ENCODE measurements at regions not wholly inside any gene's neighbourhood (a gene's known extent, or its start where the extent isn't known, plus 50 kb on each side); places are given as distances from the start of the nearest gene placed in this dataset.
"Not testable (repeated sequence)": the region's sequence is repeated elsewhere in the genome, so short reads cannot be mapped to it uniquely, and the experiment has no call there.

DNA sequence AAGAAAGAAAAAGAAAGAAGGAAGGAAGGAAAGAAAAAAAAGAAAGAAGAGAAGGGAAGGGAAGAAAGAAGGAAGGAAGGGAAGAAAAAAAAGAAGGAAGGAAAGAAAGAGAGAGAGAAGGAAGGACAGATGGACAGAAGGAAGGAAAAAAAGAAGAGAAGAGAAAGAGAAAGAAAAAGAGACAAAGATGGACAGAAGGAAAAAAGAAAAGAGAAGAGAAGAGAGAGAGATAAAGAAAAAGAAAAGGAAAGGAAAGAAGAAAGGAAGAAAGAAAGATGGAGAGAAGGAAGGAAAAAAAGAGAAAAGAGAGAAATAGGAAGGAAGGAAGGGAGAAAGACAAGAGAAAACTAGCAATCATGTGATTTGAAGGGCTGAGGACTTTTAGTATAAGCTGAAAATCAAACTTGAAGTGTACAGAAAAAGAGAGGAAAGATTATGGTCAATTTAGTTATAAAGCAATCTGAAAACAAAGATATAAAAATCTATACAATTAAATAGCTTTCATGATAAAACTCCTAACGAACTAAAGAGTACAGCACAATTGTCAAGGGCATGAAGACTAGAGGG is 115.3 kb downstream of the LTN1 start:
- intact Hi-C loops (cut with DNase I), result no loop called here
- DNase-seq (ENCODE audit: missing footprints), result no peak
- ATAC-seq, result no peak

DNA sequence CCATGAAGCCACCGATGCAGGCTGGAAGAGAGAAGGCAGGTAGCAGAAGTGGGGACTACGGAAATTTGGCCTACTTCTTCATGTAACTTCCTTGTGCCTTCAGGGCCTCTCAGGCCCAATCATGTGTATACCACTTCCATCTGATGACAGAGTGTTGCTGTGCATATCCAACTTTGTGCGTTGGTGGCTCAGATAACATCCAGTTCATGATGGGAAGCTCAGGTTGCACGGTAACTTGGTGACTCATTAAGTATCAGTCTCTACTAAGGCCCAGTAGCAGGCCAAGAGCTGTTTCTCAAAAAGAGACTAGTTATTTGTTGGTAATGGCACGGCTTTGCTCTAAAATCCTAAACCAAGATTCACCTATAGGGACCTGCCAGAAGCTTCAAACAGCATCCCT is 117.6 kb downstream of the LTN1 start:
- DNase-seq (ENCODE audit: missing footprints), result no peak
- ATAC-seq, result no peak
- intact Hi-C loops (cut with DNase I), result no loop called here

DNA sequence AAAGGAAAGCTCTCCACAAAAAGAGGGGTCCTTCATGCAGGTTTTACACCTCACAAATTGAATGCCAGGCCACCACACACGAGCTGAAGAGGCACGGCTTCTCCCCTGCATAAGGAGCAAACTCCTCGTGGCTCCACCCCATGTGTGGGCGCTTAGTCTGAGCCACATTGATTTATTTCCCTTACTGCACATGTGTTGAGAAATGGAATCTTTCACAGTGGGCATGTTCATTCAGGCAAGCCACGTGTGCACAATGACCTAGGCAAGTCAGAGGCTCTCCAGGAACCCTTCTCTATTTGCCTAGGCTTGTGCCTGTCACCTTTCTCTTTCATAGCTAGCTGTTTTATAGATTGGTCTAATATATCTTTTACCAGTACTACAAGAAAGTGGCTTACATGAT is 120.5 kb downstream of the LTN1 start:
- no peak for DNase-seq (ENCODE audit: missing footprints)
- intact Hi-C loops (cut with DNase I), result no loop called here
- ATAC-seq, result no peak

DNA sequence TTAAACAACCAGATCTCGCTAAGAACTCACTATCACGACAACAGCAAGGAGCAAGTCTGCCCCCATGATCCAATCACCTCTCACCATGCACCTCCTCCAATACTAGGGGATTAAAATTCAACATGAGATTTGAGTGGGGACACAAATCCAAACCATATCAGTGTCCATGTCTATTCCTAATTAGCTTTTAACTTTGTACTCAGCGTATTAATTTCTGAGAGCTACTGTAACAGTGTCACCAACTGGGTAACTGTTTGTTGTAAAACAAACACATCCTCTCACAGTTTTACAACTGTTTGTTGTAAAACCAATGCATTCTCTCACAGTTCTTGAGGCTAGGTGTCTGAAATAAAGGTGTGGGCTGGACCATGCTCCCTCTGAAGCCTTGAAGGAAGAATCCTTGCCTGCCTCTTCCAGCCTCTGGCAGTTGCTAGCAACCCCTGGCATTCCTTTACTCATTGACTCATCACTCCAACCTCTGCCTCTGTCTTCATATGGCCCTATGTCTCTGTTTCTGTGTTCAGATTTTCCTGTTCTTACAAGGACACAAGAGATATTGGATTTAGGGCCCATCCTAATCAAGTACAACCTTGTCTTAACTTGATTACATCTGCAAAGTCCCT is 121.2 kb downstream of the LTN1 start:
- ATAC-seq (no peak), DNase-seq (ENCODE audit: missing footprints) (no peak)
- intact Hi-C loops (cut with DNase I), result no loop called here

DNA sequence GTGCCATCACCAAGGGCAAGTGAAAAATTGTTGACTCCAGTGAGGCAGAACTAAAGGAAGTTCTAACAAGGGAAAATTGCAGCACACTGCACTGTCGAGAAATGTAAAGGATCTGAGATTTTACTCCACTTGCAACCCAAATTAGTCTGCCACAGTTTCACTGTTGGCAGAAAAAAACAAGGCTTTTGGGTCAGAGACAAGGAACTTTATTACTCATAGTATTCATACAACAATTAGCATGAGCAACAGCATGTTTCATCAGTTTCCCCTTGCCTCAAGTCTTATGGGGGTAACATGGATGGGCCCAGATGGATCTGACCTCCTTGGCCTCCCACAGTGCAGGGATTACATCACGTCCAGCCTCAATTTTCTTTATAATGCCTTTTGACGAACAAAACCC is 125.3 kb downstream of the LTN1 start:
- DNase-seq (ENCODE audit: missing footprints) (no peak), ATAC-seq (no peak)
- intact Hi-C loops (cut with DNase I), result no loop called here

DNA sequence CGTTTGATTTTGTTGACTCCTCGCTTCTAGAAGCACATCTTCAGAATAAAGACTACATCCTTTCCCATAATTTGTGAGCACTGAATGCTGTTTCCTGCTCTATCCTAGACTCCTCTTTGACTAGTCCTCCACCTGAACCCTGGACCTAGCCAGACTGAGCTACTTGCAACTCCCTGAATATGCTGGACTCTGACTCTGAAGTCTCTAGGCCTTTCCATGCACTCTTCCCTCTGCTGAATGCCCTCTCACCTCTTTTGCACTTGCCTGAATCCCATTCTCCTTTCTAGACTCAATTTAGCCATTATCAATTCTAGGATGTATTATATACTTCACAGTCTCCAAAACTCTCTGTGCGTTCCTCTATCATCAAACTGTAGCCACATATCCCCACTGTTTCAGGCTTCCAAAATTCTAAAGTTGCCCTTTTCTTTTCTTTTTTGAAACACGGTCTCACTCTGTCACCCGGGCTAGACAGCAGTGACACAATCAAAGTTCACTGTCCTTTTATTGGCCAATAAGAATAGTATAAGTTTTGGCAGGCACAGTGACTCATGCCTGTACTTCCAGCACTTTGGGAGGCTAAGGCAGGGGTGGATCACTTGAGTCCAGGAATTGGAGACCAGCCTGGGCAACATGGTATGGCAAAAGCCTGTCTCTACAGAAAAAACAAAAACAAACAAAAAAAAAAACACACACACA is 127.0 kb downstream of the LTN1 start:
- ATAC-seq (no peak), DNase-seq (ENCODE audit: missing footprints) (no peak)
- intact Hi-C loops (cut with DNase I), result no loop called here

DNA sequence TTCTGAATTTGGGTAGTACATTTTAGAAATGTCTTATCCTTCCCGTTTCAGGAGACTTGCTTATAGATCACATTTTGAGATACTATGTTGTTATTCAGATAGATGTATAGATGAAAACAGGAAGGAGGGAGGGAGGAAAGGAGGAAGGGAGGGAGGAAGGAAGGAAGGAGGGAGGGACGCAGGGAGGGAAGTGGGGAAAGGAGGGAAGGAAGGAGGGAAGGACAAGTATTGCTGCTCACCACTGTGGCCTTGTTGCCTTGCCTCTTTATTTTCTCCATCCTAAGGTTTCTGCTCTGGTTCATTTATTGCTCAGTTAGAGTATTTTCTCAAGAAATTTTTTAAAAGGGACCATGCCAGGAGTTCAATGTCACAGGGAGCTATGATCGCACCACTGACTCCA is 134.3 kb downstream of the LTN1 start:
- ATAC-seq, result no peak
- intact Hi-C loops (cut with DNase I), result no loop called here
- no peak for DNase-seq (ENCODE audit: missing footprints)

DNA sequence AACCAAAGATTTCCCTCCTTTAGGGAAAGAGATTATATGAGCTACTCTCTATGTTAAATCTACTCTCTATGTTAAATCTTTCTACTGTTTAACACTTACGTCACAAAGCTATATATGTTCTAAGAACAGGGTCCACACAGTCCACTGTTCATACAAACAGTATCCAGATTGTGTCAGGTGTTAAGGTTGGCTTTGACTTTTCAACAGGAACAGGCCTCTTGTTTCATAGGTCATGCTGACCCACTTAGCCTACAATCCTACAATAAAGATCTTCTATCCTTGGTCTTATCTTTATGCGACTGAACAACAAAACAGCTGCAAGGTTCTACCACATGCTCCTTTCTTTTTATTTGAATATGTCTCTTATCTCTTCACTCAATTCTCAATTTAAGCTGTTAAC is 134.9 kb downstream of the LTN1 start:
- ATAC-seq (no peak), DNase-seq (ENCODE audit: missing footprints) (no peak)
- intact Hi-C loops (cut with DNase I), result no loop called here

DNA sequence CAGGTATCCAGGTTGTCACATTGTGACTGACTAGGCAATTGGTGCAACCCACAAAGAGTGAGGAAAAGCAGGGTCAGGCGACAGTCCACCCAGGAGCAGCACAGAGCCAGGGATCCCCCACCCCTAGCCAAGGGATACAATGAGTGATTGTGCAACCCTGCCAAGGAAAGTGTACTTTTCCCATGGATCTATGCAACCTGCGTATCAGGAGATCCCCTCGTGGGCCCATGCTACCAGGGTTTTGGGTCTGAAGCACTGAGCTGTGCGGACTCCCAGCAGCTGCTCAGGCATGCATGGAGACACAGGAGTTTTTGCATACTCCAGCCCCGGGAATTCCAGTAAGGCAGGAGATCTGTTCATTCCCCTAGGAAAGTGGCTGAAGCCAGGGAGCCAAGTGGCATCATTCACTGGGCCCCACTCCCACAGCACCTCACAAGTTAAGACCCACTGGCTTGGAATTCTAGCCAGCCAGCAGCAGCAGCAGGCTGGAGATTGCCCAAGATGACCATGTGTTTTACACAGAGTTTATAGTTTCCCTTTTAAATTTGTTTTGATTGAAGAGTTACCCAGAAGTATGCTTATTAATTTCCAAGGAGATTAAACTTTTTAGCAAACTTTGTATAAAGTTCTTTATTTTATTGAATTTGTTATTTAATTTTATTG is 136.0 kb downstream of the LTN1 start:
- ATAC-seq (peak; percentile 67), DNase-seq (ENCODE audit: missing footprints) (no peak)
- intact Hi-C loops (cut with DNase I), result no loop called here

DNA sequence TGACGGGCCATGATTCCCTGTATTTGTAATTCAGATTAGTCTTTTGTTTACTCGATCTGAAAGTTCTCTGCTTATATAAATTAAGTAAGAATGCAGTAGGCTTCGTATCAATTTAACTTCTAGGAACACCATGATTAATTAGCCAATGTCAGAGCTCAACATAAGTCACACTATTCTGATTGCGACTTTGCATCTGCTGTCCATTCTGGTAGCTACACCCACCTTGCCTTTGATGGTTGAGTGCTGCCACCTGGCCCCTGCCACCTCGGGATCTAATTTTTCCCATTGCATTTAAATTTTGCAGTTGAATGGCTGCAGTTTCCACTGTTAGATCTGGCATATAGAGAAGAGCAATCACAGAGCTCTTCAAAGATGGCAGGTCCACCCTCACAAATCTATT is 140.0 kb downstream of the LTN1 start:
- DNase-seq (ENCODE audit: missing footprints) (no peak), ATAC-seq (no peak)
- intact Hi-C loops (cut with DNase I), result no loop called here

DNA sequence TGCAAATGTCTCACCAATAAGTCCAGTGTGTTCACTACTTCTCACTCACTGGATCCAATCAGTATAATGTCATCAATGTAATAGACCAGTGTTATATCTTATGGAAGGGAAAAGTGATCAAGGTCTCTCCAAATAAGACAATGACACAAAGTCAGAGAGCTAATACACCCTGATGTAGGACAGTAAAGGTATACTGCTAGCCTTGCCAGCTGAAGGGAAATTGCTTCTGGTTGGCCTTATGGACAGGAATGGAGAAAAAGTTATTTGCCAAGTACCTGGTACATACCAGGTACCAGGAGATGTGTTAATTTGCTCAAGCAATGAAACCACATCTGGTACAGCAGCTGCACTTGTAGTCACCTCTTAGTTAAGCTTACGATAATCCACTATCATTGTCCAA is 141.0 kb downstream of the LTN1 start:
- DNase-seq (ENCODE audit: missing footprints) (no peak), ATAC-seq (no peak)
- intact Hi-C loops (cut with DNase I), result no loop called here

DNA sequence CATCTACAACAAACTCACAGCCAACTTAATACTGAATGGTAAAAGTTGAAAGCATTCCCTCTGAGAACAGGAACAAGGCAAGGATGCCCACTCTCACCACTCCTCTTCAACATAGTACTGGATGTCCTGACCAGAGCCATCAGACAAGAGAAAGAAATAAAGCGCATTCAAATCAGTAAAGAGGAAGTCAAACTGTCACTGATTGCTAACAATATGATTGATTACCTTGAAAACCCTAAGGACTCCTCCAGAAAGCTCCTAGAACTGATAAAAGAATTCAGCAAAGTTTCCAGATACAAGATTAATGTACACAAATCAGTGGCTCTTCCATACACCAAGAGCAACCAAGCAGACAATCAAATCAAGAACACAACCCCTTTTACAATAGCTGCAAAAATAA is 153.4 kb downstream of the LTN1 start:
- DNase-seq (ENCODE audit: missing footprints); ATAC-seq; intact Hi-C loops (cut with DNase I): not testable (repeated sequence)

DNA sequence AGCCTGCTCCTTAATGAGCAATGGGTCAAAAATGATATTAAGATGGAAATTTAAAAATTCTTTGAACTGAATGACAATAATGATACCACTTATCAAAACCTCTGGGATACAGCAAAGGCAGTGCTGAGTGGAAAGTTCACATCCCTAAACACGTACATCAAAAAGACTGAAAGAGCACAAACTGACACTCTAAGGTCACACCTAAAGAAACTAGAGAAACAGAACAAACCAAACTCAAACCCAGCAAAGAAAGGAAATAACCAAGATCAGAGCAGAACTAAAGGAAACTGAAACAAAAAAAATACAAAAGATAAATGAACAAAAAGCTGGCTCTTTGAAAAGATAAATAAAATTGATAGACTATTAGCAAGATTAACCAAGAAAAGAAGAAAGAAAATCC is 155.3 kb downstream of the LTN1 start:
- ATAC-seq; intact Hi-C loops (cut with DNase I); DNase-seq (ENCODE audit: missing footprints): not testable (repeated sequence)

DNA sequence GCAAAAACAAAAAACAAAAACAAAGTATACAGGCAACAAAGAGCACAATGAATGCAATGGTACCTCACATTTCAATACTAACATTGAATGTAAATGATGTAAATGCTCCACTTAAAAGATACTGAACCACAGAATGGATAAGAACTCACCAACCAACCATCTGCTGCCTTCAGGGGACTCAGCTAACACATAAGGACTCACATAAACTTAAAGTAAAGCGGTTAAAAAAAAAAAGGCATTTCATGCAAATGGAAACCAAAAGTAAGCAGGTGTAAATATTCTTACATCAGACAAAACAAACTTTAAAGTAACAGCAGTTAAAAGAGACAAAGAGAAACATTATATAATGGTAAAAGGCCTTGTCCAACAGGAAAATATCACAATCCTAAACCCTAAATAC is 156.1 kb downstream of the LTN1 start:
- not testable (repeated sequence) for ATAC-seq

DNA sequence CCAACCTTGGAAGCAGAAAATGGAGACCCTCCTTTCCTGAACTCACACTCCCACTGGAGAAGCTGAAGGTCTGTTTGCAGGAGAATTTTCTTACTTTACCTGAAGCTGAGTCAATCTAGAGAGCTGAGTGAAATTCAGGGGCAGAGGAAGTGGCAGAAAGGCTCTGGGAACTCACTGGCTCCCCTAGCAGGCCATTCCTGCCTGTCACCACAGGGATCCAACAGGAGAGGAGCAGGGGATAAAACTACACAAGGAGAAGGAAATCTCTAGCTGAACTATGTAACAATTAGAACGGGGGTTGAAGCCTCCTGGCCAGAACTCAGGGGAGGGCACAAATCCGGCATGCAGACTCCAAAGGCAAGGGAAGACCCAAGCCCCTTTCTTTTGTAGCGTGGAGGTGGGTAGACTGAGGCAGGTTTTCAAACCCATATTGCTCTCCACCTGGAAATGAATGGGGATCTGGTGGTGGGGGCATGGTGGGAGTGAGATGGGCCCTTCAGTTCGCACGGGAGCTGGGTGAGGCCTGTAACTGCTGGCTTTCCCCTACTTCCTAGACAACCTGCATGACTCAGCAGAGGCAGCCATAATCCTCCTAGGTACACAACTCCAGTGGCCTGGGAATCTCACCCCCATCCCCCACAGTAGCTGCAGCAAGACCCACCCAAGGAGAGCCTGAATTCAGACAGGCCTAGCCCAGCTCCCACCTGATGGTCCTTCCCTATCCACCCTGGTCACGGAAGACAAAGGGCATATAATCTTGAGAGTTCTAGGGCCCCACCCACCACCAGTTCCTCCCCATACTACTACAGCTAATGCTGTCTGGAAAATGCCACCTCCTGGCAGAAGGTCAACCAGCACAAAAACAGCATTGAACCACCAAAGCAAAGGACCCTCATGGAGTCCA is 158.1 kb downstream of the LTN1 start:
- no peak for DNase-seq (ENCODE audit: missing footprints)
- ATAC-seq, result no peak
- intact Hi-C loops (cut with DNase I), result no loop called here

More for the DNA sequence above, 156.1 kb downstream of the LTN1 start:
- DNase-seq (ENCODE audit: missing footprints); intact Hi-C loops (cut with DNase I): not testable (repeated sequence)

DNA sequence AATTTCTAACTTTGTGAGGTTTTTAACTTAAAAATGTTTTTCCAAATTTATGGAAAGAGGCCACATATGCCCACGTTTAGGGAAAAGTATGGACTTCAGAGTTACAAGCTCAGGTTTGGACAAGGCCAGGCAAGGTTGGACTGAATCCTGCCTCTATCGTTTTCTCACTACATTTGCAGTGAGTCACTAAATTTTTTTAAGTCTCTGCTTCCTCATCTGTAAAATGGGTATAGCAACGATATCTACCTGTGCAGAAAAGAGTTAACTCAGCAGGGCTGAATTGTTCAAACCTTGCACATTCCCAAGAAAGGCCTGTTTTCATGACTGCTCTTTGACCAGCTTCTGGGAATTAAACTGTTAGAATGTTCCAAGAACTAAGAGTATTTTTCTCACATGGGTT is 159.1 kb downstream of the LTN1 start:
- DNase-seq (ENCODE audit: missing footprints) (no peak), ATAC-seq (no peak)
- intact Hi-C loops (cut with DNase I), result no loop called here

DNA sequence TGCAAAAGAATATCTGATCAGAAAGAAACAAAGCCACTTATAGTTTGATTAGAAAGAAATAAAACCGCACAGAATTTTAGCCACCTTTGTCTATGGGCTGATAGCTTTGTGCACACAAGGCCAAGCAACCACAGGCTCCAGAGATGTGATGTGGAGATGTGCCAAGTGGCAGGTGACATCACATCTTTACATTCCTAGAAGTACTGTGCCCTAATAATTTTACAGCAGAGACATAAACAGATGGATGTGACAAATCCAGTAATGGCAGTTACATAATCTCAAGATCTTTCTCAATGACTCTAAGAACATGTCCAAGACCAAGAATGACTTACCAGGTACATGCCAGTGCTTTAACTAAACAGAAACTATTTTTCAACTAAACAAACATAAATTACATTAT is 159.5 kb downstream of the LTN1 start:
- no peak for ATAC-seq
- intact Hi-C loops (cut with DNase I), result no loop called here
- no peak for DNase-seq (ENCODE audit: missing footprints)

DNA sequence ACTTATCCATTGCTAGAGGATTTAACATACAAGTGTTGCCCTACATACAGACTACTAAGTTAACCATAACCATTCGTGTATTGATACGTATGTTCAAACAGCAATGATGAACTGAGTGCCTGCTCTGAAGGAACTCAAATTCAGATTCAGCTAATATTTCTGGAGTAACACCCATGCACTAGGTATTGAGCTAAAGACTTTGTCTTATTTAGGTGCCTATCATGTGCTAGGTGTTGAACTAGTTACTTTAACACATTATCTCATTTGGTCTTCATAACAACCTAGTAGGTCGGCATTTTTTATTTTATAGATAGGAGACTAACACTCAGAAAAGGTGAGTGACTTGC is 160.0 kb downstream of the LTN1 start:
- ATAC-seq (no peak), DNase-seq (ENCODE audit: missing footprints) (no peak)
- intact Hi-C loops (cut with DNase I), result no loop called here

DNA sequence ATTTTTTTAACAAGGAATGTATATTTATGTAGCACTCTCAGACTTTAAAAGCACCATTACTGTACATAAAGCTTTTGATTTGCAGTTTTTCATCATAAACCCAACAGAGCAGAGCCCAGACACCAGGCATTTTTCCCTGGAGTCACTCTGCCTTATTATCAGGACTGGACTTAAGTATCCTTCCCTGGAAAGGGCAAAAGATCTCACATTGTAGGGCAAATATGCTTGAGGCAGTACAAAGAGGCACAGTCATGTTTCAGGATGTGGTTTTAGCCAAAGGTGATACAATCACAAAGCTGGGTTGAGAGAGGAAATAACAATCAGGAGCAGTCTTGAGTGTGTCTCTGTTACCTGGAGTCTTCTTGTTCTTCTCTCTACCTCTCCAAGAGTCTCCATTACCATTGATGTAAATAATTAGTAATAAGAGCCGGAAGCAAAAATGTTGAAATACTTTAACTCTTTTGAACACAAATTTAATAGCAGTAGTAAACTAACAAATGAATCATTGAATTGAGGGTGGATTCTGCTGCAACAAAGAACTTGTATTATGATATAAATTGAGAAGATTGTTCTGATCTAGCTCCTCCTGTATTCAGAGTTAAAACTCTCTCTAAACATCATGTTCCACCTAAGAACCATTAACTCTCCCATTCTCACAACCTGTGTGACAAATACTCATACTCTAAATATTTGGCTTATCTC is 160.5 kb downstream of the LTN1 start:
- ATAC-seq, result no peak

More for the DNA sequence above, 160.5 kb downstream of the LTN1 start:
- intact Hi-C loops (cut with DNase I), result no loop called here
- no peak for DNase-seq (ENCODE audit: missing footprints)
